Heart right ventricle (tissue), 16 donors: ENCODE measurements at regions not wholly inside any gene's neighbourhood (a gene's known extent, or its start where the extent isn't known, plus 50 kb on each side); places are given as distances from the start of the nearest gene placed in this dataset.

ENCODE experiments used
- ATAC-seq, 8 donors: fragments of 200-7000 bp; cut with Tn5 transposase; one replicate each; pipeline ENCODE4 v1.9.1; 2020; ENCODE audit warnings: mild to moderate bottlenecking in 8 of 8, moderate library complexity in 8 of 8, moderate number of reproducible peaks in 1 of 8
- DNase-seq, 2 donors: peaks; one replicate each; pipeline ENCODE4 v3.0.0-alpha.2; 2020
- H3K27ac ChIP-seq, 10 donors: fragments of 200-600 bp; sonication (generic) in 2 of 10; one replicate each; pipeline versions ENCODE4 v1.5.0 to v1.8.0; 2020 to 2022; ENCODE audit warnings: mild to moderate bottlenecking in 3 of 10
- H3K27me3 ChIP-seq, 7 donors: fragments of 200-600 bp; one replicate each; pipeline ENCODE4 v1.8.0; 2021 to 2022; ENCODE audit warnings: mild to moderate bottlenecking in 2 of 7
- H3K36me3 ChIP-seq, 9 donors: fragments of 200-600 bp; sonication (generic) in 1 of 9; one replicate each; pipeline versions ENCODE4 v1.5.0 to v1.8.0; 2020 to 2022; ENCODE audit warnings: mild to moderate bottlenecking in 2 of 9
- H3K4me1 ChIP-seq, 9 donors: fragments of 200-600 bp; sonication (generic) in 1 of 9; one replicate each; pipeline versions ENCODE4 v1.5.0 to v1.8.0; 2020 to 2022; ENCODE audit warnings: mild to moderate bottlenecking in 4 of 9
- H3K4me3 ChIP-seq, 10 donors: fragments of 200-600 bp; sonication (generic) in 2 of 10; one replicate each; pipeline versions ENCODE4 v1.5.0 to v1.8.0; 2020 to 2022; ENCODE audit warnings: mild to moderate bottlenecking in 7 of 10, moderate library complexity in 2 of 10
- H3K9me3 ChIP-seq, 11 donors: fragments of 200-600 bp in 10 of 11; sonication (generic) in 2 of 11; one replicate each; pipeline versions ENCODE4 v1.5.0 to v1.8.0; 2013 to 2022; ENCODE audit warnings: mild to moderate bottlenecking in 2 of 11, control low read depth in 1 of 11, moderate library complexity in 1 of 11
- WGBS, 2 donors: extraction: QIAGEN DNeasy Blood & Tissue Kit; methylation state at CpG; one replicate each; pipeline ENCODE4 v1.1.7; 2013; ENCODE audit warnings: inconsistent platforms in 1 of 2; 5-methylcytosine and 5-hydroxymethylcytosine counted together
- intact Hi-C, 10 donors: fragments of 100-400 bp; cut with DNase I; formaldehyde crosslinking; loops; one replicate each; pipeline versions ENCODE4 v1.11.1 to v1.14.2; 2022
- TF ChIP-seq, protein P1 (sequence below), 9 donors: fragments of 200-600 bp; sonication (generic) in 2 of 9; IDR thresholded peaks; one replicate each; pipeline versions ENCODE4 v1.5.0 to v1.8.0; 2021 to 2022; ENCODE audit warnings: antibody characterized with exemption in 9 of 9, mild to moderate bottlenecking in 5 of 9, moderate library complexity in 1 of 9
- donor health status: Arrhythmogenic right ventricular cardiomyopathy.
- donor health status: ischemic (EF 13 %, LVEDD 7.1; RV severe dilation, severe dysfunction).
- donor health status: healthy with polysubstance abuse.
- donor health status: DM: no; HTN: yes; CAD: no.
- donor health status: DM: no; HTN: no; CAD: no.
- donor health status: ischemic (EF 25% LVEDD 6.9; RV normal size, moderate dysfunction).
- donor health status: ischemic (EF 25% LVEDD 5.7; RV mildly dilated, moderate dysfunction).
- donor health status: healthy.
- donor health status: DM: yes; HTN: yes; CAD: no.
- donor health status: Ischemic cardiomyopathy.
- donor health status: ischemic (EF 35%, LVEDD 5.7; RV mildly dilated, moderate dysfunction).
- donor health status: nonischemic (EF 11% LVEDD 7.7; RV severe dilation, severe dysfunction).
- donor health status: DM: yes; HTN: yes; CAD: no.
- donor health status: PGD.
- donor health status: ischemic (EF 29% LVEDD 5.4; RV normal size, mild dysfunction).
- donor health status: nonischemic (EF 23%, LVEDD 6.1; RV moderate dilation, normal function).

DNA sequence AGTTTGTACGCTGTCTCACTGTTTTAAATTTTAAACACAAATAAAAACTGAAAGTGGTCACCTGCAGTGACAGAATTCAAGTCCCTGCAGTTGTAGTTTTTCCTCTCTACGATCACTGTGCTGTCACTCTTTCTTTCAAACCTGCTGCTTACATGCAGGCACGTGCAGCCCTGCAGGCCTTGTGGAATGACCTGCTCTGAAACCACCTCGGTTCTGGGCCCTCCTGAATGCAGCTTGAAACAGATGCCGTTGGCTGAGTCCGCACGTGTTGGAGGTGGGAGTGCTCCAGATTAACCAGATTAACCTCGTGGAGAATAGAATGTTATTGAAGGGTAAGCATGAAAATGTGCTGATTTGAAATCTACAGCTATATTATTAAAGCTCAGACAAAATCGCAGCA is 126.0 kb upstream of the ERCC6L2 start:
- no peaks in the 10 kb centered on the region for H3K9me3 ChIP-seq
- ATAC-seq (no peak), DNase-seq (no peak)
- no peaks in the 10 kb centered on the region for H3K36me3 ChIP-seq
- no peak overlapping the region for H3K4me3 ChIP-seq
- peaks cover 5 to 27% (median 15%) of the 10 kb centered on the region in 9 donors for H3K4me1 ChIP-seq
- WGBS, 2 donors: 72 to 73% methylated on average over 9 of the region's 9 CpGs
- intact Hi-C loops: no loop called here
- TF ChIP-seq, protein P1, sequence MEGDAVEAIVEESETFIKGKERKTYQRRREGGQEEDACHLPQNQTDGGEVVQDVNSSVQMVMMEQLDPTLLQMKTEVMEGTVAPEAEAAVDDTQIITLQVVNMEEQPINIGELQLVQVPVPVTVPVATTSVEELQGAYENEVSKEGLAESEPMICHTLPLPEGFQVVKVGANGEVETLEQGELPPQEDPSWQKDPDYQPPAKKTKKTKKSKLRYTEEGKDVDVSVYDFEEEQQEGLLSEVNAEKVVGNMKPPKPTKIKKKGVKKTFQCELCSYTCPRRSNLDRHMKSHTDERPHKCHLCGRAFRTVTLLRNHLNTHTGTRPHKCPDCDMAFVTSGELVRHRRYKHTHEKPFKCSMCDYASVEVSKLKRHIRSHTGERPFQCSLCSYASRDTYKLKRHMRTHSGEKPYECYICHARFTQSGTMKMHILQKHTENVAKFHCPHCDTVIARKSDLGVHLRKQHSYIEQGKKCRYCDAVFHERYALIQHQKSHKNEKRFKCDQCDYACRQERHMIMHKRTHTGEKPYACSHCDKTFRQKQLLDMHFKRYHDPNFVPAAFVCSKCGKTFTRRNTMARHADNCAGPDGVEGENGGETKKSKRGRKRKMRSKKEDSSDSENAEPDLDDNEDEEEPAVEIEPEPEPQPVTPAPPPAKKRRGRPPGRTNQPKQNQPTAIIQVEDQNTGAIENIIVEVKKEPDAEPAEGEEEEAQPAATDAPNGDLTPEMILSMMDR (IDR thresholded peaks at IDR 0.05): no peak
- H3K27me3 ChIP-seq: peaks cover 0 to 30% (median 11%) of the 10 kb centered on the region in 7 donors
- no peak overlapping the region for H3K27ac ChIP-seq

DNA sequence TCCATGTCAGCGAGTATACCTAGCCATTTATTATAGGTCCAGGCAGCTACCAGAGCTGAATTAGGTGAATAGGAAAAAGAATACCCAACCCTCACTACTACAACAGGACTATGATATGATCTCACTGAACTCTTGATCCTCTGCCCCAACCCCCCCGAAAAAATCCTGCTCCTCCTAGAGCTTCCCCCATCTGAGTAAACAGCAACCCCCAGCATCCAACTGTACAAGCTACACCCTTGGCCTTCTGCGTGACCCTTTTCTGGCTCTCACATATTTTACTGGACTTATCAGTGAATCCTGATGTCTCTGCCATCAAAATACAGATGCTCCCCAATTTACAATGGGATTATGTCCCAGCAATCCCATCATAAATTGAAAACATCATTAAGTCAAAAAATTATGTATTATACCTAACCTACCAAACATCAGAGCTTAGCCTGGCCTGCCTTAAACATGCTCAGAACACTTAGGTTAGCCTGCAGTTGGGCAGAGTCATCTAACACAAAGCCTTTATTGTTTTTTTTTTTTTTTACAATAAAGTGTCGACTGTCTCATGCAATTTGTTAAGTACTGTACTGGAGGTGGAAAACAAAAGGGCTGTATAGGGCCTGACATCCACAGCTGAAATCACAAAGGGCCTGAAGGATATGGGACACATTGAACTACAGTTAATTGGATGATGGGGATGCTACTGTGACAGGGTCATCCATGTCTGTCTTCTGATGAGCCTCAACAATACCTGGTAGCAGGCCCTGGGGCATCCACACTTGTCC is 128.9 kb upstream of the ERCC6L2 start:
- Histone ChIP-seq H3K27ac (no peak overlapping the region), H3K27me3 (peaks cover 0 to 20% (median 0%) of the 10 kb centered on the region in 7 donors), H3K4me3 (no peak overlapping the region), H3K36me3 (no peaks in the 10 kb centered on the region), H3K4me1 (no peaks in the 10 kb centered on the region), H3K9me3 (no peaks in the 10 kb centered on the region)
- intact Hi-C loops: no loop called here
- ATAC-seq (no peak), DNase-seq (no peak)
- WGBS, 2 donors: 70 to 82% methylated on average over 4 of the region's 4 CpGs
- TF ChIP-seq, protein P1 (IDR thresholded peaks at IDR 0.05): no peak

DNA sequence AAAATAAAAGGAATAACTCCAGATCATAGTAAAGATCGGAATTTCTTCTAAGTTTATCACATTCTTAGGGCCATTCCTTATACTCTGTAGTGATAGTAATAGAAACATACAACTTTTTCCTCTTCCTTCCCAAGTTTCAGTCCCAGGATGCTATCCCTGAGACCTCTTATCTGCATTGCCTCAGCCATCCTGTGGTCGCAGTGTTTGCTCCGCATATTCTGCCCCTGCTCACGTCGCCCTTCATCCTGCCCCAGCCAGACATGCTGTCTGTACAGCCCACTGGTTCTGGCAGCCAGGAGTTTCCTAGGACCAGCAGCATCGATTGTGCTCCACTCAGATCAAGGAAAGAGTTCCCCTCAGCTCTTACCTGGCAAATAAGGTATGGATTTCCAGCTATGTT is 132.7 kb upstream of the ERCC6L2 start:
- WGBS, 2 donors: 42 to 47% methylated on average over 6 of the region's 6 CpGs
- Histone ChIP-seq H3K36me3 (no peaks in the 10 kb centered on the region), H3K27me3 (peaks cover 0 to 9% (median 0%) of the 10 kb centered on the region in 7 donors), H3K9me3 (no peaks in the 10 kb centered on the region), H3K4me3 (no peak overlapping the region), H3K4me1 (no peaks in the 10 kb centered on the region), H3K27ac (no peak overlapping the region)
- no peak for DNase-seq
- TF ChIP-seq, protein P1 (IDR thresholded peaks at IDR 0.05): no peak
- no peak for ATAC-seq
- intact Hi-C loops: no loop called here

DNA sequence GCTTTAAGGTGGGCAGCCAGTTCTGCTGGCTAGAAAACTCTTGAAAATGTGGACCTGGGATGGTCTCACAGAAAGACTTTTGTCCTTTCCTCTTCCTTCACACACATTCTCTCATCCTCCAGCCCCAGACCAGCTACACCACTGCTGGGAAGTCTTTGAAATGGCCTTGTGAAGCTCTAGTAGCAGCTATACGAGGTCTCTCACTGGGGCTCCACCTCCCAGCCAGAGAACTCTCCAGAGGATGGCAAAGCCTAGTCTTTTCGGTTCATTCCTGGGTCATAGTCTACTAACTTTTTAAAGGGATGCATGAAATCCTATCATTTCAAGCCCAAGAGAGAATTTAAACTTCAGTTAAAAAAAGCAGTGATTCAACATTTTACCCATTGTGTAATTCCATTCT is 133.9 kb upstream of the ERCC6L2 start:
- no peak overlapping the region for H3K4me3 ChIP-seq
- no peaks in the 10 kb centered on the region for H3K36me3 ChIP-seq
- H3K9me3 ChIP-seq: no peaks in the 10 kb centered on the region
- no peak overlapping the region for H3K27ac ChIP-seq
- H3K4me1 ChIP-seq: no peaks in the 10 kb centered on the region
- peaks cover 0 to 14% (median 0%) of the 10 kb centered on the region in 7 donors for H3K27me3 ChIP-seq
- 22 to 61% methylated on average over 2 of the region's 2 CpGs for WGBS, 2 donors
- intact Hi-C loops: no loop called here
- TF ChIP-seq, protein P1 (IDR thresholded peaks at IDR 0.05): no peak
- ATAC-seq: no peak
- DNase-seq: no peak
